Right renal cortex interstitium (tissue), 3 donors: ENCODE measurements at regions not wholly inside any gene's neighbourhood (a gene's known extent, or its start where the extent isn't known, plus 50 kb on each side); places are given as distances from the start of the nearest gene placed in this dataset.
A peak's percentile ranks its signal among the peaks of the same experiment; 100 is the strongest.

ENCODE experiments used
- DNase-seq, 3 donors: peaks; one replicate each; pipeline ENCODE4 v3.0.0-alpha.2; 2013; ENCODE audit warnings: low read depth in 3 of 3, low spot score in 2 of 3

DNA sequence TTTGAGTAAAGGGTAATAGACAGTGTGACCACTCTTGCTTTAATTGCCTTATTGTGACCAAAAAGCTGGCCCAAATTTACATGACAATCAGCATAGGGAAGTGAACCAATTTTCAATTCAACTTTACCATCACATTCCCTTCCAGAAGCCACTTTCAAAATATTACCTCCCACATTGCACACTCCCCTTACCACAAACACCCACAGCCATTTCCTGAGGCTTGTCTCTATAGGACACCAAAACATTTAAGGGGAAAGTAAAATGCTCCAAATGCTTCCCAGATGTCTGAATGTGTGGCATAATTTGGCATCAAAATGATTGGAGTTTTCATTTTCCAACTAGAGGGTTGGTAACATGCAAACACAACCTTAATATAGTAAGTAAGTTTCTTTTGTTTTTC lies 616.1 kb downstream of the SLC4A3 start:
- DNase-seq = no peak

DNA sequence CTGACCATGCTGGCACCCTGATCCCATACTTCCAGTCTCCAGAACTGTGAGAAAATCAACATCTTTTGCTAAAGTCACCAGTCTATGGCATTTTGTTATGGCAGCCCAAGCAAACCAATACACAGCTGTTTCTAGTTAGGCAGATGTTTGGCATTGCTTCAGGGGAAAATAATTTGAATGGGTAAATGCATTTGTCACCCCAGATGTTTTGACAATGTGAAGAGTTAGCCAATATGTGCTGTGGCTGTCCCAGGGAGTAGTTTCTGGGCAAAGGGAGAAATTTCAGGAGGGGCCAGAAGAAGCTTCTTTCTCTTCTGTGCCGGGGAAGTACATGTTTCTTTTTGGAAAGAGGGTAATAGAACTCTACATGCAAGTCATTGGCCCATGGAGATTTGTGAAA lies 619.0 kb downstream of the SLC4A3 start:
- DNase-seq = no peak

DNA sequence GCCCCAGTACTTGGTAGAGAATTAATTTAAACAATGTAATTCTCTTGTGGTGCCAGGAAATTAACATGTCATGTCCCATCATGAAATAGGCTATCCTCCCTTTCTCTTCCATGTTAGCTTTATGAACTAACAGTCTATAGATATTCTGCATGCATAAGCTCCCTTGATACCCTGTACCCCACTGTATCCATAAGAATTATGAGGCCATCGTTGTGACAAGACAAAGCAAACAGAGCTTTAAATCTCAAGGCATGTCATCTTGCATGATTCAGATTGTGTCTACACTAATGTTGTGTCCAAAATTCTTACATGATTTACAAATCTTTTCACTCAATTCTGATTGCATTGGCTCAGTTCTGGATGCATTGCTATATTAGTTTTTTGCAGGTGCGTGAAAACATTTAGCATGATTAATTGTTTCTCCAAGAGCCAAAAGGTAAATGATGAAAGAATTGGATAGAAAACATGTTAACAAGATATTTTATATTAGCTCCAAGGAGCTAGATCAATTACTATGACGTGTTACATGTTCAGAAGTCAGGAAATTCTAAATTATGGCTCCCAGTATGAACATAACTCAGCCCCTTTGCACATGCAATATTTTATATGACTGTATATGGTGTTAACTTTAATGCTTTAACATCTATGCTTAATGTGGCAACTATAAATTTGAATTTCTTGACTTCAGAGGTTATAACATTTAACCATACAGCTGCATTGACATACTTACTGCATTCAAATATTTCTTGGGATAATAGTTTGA lies 620.3 kb downstream of the SLC4A3 start:
- DNase-seq = no peak

DNA sequence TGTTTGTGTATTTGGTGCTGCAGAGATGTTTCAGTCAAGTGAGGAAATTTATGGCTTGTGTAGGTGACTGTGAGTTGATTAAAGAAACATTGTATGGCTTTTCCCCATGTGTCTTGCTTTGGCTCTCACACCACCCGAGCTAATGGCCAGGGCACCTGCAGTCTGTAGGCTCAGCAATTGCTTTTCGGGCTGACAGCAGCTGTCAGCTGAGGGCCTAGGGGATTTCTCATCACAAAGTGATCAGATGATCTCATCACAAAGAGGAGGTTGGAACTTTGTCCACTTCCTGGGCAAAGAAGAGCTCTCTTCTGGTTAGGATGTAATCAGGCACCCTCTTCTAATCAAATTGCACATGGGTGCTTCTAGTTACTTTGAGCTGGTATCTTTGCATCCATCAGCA lies 632.2 kb downstream of the SLC4A3 start:
- DNase-seq = no peak

DNA sequence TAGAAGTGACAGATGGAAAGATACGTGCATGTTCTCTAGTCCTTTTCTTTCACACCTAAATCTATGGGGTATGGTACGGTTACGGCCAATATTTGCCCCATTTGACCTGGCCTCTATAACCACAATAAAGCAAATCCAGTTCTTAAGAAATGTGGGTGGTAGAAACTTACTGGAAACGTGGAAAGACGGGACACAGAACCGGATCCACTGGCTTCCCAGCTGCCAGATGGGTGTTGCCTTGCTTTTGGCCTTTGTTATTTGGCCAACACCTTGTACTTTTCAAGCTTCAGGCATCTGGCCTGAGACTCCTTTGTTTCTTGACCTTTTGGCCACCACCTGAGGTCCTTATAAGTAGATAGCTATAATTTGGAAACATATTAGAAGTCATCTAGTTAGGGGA lies 635.9 kb downstream of the SLC4A3 start:
- no peak for DNase-seq

DNA sequence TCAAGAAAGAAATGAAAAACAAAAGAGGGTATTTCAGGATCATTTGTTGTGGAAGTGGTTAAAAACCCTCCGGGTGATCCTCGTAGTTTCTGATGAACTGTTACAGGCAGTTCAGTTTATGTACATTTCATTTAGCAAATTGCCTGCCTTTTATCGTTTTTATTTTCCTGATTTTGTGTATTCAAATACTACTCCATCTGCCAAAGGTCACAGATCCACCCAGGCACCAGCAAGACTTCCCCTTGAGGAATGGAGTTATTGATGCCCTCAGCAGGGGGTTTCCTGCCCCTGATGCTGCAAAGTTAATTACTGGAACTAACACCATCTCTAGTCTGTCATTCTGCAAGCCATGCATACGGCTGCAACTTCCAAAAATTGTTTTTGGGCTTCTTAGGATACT lies 641.9 kb downstream of the SLC4A3 start:
- DNase-seq = no peak

DNA sequence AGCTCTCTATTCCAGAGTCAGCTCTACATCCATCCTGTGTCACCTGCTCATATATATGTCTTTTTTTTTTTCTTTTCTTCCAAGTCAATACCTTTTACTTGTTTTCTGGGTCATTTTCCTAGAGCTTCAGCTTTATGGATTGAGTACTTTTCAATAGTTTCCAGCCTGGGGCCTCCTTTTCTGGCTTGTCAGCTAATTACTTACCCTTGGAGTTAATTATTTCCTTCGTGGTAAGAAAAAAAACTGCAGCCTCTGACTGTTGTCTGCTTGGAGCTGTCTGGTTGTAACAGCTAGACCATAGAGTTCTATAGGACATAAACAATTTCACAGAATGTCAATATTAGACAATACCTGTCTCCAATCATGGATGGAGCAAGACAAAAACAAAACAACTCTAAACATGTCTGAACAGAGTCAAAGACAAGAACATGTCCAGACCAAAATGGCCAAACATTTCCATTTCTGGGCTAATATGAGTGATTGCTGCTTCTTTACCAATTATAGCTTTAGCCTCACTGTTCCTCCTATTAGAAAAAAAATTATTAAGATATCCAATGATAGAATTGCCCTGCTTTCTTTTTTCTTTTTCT lies 643.1 kb downstream of the SLC4A3 start:
- no peak for DNase-seq

DNA sequence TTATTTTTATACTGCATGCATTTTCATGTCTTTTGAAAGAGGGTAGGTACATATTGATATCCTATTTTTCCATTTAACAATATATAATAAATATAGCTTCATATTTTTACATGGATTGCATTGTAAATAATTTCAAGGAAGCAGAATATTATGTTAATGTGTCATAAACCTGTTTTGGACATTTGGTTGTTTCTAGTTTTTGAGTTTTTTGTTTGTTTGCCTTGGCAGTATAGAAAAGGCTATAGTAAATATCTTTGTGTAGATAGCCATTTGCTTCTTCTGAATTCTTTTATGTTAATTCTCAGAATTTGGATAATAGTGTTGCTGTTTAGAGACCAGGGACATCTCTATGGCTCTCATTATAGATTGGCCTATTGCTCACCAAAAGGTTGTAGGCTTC lies 645.2 kb downstream of the SLC4A3 start:
- no peak for DNase-seq

DNA sequence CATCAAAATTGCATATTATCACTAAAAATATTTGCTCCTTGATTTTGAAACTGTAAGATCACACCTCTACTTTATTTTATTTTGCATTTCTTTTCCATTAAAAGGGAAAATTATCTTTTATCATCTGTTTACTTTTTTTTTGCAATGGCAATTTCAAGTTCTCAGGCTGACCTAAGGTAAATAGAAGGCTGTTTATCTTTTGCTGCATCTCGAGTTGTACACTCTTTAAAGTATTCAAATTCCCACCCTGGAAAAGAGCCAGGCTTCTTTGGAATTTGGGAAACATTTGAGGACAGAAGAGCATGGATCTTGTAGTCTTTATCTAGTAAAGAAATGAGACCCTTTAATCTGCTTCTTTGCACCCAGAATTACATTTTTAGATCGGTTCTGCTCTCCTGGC lies 645.7 kb downstream of the SLC4A3 start:
- DNase-seq = no peak

DNA sequence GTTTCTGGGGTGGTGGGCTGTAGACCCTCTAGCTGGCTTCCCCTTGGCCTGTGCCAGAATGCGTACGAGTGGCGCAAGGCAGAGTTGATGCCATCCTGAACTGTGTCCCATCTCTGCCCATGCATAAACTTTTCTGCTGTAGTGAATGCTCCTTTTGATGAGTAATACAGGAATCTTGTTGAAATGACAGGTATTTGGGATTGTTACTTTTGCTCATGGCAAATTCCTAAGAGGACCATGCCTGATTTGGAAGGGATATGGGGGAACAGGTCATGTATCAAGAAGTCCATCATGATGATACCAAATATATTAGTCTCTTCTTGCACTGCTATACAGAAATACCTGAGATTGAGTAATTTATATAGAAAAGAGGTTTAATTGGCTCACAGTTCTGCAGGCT lies 648.0 kb downstream of the SLC4A3 start:
- DNase-seq = no peak

DNA sequence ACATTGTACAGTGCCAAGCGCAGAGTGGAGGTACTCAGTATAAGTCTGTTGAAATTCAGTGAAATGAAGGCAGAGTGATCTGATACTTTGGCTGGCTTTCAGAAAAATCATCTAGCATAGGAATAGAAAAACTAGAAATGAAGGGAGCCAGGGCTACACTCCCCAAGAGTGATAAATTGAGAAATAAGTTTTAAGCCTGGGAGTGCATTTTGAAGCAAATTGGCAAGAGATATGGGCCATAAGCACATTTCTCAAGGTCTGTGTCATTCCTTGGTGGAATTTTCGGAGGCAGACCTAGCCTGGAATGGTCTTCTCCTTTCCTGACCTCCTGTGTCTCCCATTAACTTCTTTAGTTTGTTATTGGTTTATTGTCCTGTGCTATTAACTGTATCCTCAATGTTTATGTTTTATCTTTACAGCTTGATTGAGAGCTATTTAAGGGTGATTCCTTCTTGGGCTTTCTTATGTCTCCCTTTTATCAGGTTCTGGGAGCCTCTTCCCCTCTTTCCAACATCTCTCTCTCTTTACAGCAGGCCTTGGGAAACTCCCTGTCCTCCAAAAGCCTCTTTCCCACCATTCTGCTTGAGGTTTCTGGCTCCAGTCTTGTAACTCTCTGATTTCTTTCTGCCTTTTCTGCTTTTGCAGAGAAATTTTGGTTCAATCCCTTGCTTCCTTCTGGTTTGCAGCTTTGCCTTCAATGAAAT lies 649.5 kb downstream of the SLC4A3 start:
- DNase-seq = no peak

DNA sequence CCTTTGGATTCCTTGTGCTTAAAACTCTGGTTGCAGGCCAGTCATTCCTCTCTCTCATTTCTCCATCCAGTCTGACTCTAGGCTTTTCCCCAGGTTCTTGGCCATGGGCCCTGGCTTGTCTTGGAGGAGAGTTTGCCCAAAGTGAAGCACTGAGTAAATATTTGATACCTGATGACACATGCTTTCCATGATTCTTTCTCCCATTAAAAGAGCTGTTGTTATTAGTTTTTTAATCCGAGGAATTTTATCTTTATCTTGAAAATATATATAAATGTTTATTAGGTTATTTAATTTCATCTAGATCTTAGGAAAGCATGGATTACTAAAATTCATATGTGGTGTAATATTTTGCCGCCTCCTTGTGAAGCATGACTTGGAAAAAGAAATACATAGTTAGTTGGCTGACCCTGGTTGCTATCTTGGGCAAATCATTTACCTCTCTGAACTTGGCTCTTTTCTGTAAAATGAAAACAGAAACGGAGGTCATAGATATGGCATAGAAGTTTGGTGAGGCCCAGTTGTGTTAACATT lies 650.1 kb downstream of the SLC4A3 start:
- no peak for DNase-seq

DNA sequence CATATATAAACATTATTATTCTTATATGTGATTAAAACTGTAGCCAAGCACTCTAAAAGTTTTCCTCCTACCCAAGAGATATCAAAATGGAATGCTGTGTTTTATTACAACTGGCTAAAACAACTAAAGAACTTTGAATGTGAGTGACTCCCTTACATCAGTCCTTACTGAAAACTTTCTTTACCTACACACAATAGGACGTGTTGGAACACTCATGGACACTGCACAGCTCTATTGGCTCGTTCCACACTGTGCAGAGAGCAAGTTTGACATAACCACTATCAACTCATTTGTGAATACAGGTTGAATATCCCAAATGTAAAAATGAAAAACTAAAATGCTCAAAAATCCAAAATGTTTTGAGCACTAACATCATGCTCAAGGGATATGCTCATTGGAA lies 650.6 kb downstream of the SLC4A3 start:
- DNase-seq = no peak

DNA sequence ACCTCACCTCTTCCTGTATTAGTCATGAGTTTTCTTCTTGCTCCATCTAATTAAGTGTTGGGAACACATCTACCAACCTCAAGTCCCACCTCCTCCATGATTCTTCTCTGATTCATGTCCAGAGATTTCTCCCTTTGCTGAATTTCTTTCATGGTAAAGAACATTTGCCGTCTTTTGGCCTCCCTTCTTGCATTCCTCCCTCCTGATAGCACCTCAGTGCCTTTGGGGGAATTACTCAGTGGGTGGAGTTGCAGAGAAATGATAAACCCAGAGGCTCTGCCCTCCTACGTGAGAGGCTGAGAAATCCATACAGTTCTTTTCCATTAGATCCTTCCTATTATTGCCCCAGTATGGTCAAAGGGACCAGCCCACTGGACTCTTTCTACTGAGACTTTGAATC lies 651.9 kb downstream of the SLC4A3 start:
- no peak for DNase-seq

DNA sequence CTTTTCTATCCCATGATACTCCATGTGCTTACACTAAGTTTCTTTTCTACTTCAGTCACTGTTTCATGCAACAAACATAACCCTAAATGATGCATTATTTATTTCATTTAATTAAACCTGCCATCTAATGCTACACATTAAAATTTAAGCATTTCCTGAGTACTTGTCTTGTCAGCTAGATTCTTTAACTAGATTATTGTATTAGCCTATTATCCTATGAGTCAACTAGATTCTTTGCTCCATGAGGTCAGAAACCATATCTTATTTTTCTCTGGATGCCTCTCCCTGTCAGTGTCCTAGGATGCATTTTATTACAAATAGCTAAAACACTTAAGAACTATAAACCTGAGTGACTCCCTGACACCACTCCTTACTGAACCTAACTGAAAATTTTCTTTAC lies 652.4 kb downstream of the SLC4A3 start:
- no peak for DNase-seq

DNA sequence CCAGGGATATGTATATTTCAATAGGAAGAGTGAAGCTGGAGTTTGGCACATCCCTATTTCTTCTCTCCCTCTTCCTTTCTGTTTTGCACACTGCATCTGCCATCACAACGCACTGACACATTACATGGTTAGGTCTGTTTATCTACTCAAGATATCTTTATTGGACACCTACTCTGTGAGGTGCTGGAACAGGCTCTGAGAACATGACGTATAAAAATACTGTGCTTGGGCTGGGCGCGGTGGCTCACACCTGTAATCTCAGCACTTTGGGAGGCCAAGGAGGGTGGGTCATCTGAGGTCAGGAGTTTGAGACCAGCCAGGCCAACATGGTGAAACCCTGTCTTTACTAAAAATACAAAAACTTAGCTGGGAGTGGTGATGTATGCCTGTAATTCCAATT lies 653.3 kb downstream of the SLC4A3 start:
- no peak for DNase-seq

DNA sequence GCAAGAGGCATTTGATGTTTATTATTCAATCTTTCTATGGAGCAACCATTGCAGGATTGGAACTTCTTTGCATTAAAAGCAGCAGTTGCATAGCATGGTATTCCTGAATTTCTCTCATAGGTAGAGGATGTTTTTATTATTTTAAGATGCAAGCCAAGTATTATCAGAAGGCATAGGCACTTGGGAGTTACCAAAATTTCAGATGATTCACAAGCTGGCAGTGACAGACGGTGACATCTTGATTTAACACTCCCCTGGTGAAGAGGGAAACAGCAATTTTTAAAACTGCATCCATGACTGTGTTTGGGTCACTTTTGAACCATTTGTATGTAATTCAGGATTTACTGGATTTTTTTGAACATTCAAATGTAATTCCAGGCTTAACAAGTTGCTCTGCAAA lies 654.3 kb downstream of the SLC4A3 start:
- DNase-seq = no peak

DNA sequence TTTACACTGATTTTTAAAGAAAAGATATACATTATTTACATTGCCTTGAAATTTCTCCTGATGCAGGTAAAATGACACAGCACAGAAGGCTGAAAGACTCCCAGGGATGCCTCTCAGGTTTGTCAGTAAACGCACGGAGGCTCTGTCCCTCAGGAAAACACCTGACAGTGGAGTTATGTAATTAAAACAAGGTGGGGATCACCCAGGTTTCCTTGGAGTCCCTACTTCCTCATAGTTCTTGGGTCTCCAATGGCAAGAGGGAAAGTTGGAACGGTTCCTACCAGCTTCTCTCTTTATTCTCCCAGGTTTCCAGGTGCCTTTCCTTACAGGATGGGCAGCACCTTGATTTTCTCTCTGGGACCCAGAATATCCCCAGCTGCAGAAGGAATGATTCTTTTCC lies 654.8 kb downstream of the SLC4A3 start:
- DNase-seq = no peak

DNA sequence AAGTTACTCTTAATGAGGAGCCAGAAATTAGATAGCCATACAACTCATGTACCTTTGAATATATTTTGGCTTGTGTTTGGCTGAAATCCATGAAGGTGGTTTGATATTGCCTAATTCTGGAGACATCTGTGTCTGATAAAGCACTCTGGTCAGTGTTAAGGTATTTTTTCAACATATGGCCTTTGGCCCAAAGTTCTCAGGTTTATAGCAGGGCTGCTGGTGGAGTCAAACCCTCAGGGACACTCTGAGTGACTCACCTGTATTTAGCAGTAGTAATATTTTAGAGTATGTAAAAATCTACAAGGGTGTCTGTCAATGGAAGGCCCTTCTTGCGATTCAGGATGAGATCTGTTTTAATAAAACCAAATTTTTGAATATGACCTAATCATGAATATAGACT lies 666.5 kb downstream of the SLC4A3 start:
- no peak for DNase-seq

DNA sequence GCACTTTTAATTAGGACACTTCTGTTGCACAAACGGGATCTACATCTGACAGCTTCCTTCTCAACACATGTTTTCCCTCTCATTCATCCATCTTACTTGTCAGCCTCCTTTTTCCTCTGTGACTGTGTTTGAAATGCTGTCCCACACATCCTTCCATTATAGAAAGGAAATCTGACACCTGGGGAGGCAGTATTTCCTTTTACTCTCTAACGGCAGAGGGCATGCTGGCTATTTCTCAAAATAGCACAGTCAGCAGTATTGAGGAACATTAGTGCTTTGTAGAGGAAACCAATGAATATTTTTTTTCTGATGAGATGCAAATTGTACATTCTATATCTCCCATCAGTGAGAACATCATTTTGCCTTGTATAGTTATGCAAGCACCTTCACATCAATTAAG lies 668.7 kb downstream of the SLC4A3 start:
- DNase-seq = peak; percentile 29 to 51 (median 42)

DNA sequence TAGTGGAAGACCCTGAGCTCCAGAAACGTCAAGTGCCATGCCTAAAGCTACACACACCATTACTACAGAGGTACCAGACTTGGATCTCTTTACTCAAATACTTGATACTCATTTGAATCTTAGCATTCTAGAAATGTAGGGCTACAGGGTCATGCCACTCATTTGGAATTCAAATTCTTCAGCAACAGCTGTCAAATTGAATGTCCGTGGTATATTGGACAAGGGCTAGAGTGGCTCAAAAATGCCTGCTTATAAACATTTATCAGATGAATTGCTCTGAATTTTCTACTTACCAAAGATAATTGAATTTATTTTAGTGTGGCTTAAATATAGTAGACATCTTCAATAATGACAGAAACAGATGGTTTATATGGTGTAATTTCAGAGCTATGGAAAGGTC lies 669.7 kb downstream of the SLC4A3 start:
- DNase-seq = no peak

DNA sequence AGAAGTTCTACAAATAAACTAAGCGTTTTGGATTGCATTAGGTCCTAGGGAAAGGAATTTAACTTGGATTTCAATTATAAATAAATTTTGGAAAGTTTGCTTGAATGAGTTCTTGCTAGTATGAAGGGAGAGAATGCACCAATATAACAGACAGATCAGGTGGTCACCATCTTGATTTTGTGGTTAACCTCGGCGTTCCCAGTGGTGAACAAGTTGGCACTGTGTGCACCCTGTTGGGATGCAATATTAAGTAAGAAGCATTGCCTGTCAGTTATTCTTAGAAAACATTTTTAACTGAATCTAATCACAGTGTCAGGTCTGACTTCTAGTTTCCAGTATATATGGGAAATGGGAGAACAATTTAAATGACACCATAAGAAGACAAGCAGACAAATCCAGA lies 673.4 kb downstream of the SLC4A3 start:
- no peak for DNase-seq
